ENCODE measurements at regions not wholly inside any gene's neighbourhood (a gene's known extent, or its start where the extent isn't known, plus 50 kb on each side); places are given as distances from the start of the nearest gene placed in this dataset.
A peak's percentile ranks its signal among the peaks of the same experiment; 100 is the strongest.

- no peaks in the 10 kb centered on the region for H3K4me1 ChIP-seq (ENCODE audit: control insufficient read depth, extremely low read depth, insufficient read depth, low read length)
- TF ChIP-seq CTCF (conservative IDR thresholded peaks at IDR 0.05 in 1 of 2, IDR thresholded peaks at IDR 0.05 in 1 of 2; ENCODE audit: low read depth in 1 of 2, low read length in 2 of 2) (no peak), EZH2 (IDR thresholded peaks at IDR 0.05; ENCODE audit: low read length, missing control alignments) (no peak)
- H3K27me3 ChIP-seq (ENCODE audit: control insufficient read depth, insufficient read depth, low read length) = no peaks in the 10 kb centered on the region
- H3K27ac ChIP-seq (ENCODE audit: insufficient read depth, low read length) = no peak overlapping the region
- H2AFZ ChIP-seq (ENCODE audit: low read length) = no peak overlapping the region
- peak in 1 of 2 donors; percentile 5 for DNase-seq (ENCODE audit: low read depth in 2 of 2)
- no peak overlapping the region for H3K4me3 ChIP-seq (replicated peaks in 1 of 4; ENCODE audit: control extremely low read depth in 1 of 4, insufficient read depth in 1 of 4, low read depth in 3 of 4, low read length in 4 of 4)
- H3K9ac ChIP-seq (ENCODE audit: insufficient read depth, low read length) = no peak overlapping the region
- no peaks in the 10 kb centered on the region for H3K36me3 ChIP-seq (ENCODE audit: control insufficient read depth, insufficient read depth, low read length)
- no peak overlapping the region for H3K4me2 ChIP-seq (ENCODE audit: extremely low read depth, insufficient read depth, low read length)
- no peaks in the 10 kb centered on the region for H3K79me2 ChIP-seq (ENCODE audit: control insufficient read depth, insufficient read depth, low read length)
- H3K9me3 ChIP-seq (ENCODE audit: control insufficient read depth, insufficient read depth, low read depth, low read length) = no peaks in the 10 kb centered on the region
- H4K20me1 ChIP-seq (ENCODE audit: control insufficient read depth, extremely low read depth, insufficient read depth, low read length) = no peaks in the 10 kb centered on the region
Observed at GRCh38 chr12:59839514-59839913, 243.7 kb downstream of the SLC16A7 start.

- H3K4me1 ChIP-seq (ENCODE audit: control insufficient read depth, extremely low read depth, insufficient read depth, low read length) = no peaks in the 10 kb centered on the region
- TF ChIP-seq EZH2 (IDR thresholded peaks at IDR 0.05; ENCODE audit: low read length, missing control alignments) (no peak), CTCF (conservative IDR thresholded peaks at IDR 0.05 in 1 of 2, IDR thresholded peaks at IDR 0.05 in 1 of 2; ENCODE audit: low read depth in 1 of 2, low read length in 2 of 2) (no peak)
- no peaks in the 10 kb centered on the region for H3K9me3 ChIP-seq (ENCODE audit: control insufficient read depth, insufficient read depth, low read depth, low read length)
- H3K27ac ChIP-seq (ENCODE audit: insufficient read depth, low read length) = no peak overlapping the region
- no peaks in the 10 kb centered on the region for H4K20me1 ChIP-seq (ENCODE audit: control insufficient read depth, extremely low read depth, insufficient read depth, low read length)
- DNase-seq (ENCODE audit: low read depth in 2 of 2) = no peak
- H3K79me2 ChIP-seq (ENCODE audit: control insufficient read depth, insufficient read depth, low read length) = no peaks in the 10 kb centered on the region
- H3K9ac ChIP-seq (ENCODE audit: insufficient read depth, low read length) = no peak overlapping the region
- no peak overlapping the region for H3K4me3 ChIP-seq (replicated peaks in 1 of 4; ENCODE audit: control extremely low read depth in 1 of 4, insufficient read depth in 1 of 4, low read depth in 3 of 4, low read length in 4 of 4)
- H2AFZ ChIP-seq (ENCODE audit: low read length) = no peak overlapping the region
- H3K27me3 ChIP-seq (ENCODE audit: control insufficient read depth, insufficient read depth, low read length) = no peaks in the 10 kb centered on the region
- H3K4me2 ChIP-seq (ENCODE audit: extremely low read depth, insufficient read depth, low read length) = no peak overlapping the region
- no peaks in the 10 kb centered on the region for H3K36me3 ChIP-seq (ENCODE audit: control insufficient read depth, insufficient read depth, low read length)
Observed at GRCh38 chr12:59843260-59843843, 247.5 kb downstream of the SLC16A7 start.

- no peak for TF ChIP-seq EZH2 (IDR thresholded peaks at IDR 0.05; ENCODE audit: low read length, missing control alignments)
- no peak for TF ChIP-seq CTCF (conservative IDR thresholded peaks at IDR 0.05 in 1 of 2, IDR thresholded peaks at IDR 0.05 in 1 of 2; ENCODE audit: low read depth in 1 of 2, low read length in 2 of 2)
- DNase-seq (ENCODE audit: low read depth in 2 of 2) = no peak
- H3K4me3 ChIP-seq (replicated peaks in 1 of 4; ENCODE audit: control extremely low read depth in 1 of 4, insufficient read depth in 1 of 4, low read depth in 3 of 4, low read length in 4 of 4) = no peak overlapping the region
- H3K79me2 ChIP-seq (ENCODE audit: control insufficient read depth, insufficient read depth, low read length) = no peaks in the 10 kb centered on the region
- H2AFZ ChIP-seq (ENCODE audit: low read length) = no peak overlapping the region
- no peaks in the 10 kb centered on the region for H3K36me3 ChIP-seq (ENCODE audit: control insufficient read depth, insufficient read depth, low read length)
- H3K9ac ChIP-seq (ENCODE audit: insufficient read depth, low read length) = no peak overlapping the region
- H3K4me2 ChIP-seq (ENCODE audit: extremely low read depth, insufficient read depth, low read length) = no peak overlapping the region
- no peak overlapping the region for H3K27ac ChIP-seq (ENCODE audit: insufficient read depth, low read length)
- H3K4me1 ChIP-seq (ENCODE audit: control insufficient read depth, extremely low read depth, insufficient read depth, low read length) = no peaks in the 10 kb centered on the region
- H3K27me3 ChIP-seq (ENCODE audit: control insufficient read depth, insufficient read depth, low read length) = no peaks in the 10 kb centered on the region
- H4K20me1 ChIP-seq (ENCODE audit: control insufficient read depth, extremely low read depth, insufficient read depth, low read length) = no peaks in the 10 kb centered on the region
- H3K9me3 ChIP-seq (ENCODE audit: control insufficient read depth, insufficient read depth, low read depth, low read length) = no peaks in the 10 kb centered on the region
Observed at GRCh38 chr12:59844750-59845149, 248.9 kb downstream of the SLC16A7 start.

Data from fibroblast of lung (primary cell).